ENCODE measurements at regions not wholly inside any gene's neighbourhood (a gene's known extent, or its start where the extent isn't known, plus 50 kb on each side); places are given as distances from the start of the nearest gene placed in this dataset.
"Not testable (repeated sequence)": the region's sequence is repeated elsewhere in the genome, so short reads cannot be mapped to it uniquely, and the experiment has no call there.

- H3K4me1 ChIP-seq (replicated peaks; ENCODE audit: insufficient read depth), result no peaks in the 10 kb centered on the region
- no peaks in the 10 kb centered on the region for H3F3A ChIP-seq (ENCODE audit: insufficient read depth, low read depth)
- intact Hi-C loops (cut with micrococcal nuclease; ENCODE audit: unreplicated experiment), result no loop called here
- H3K27me3 ChIP-seq (ENCODE audit: insufficient read depth, low read depth), result no peaks in the 10 kb centered on the region
- H3K36me3 ChIP-seq (ENCODE audit: low read depth), result no peaks in the 10 kb centered on the region
- H3K4me3 ChIP-seq, result no peak overlapping the region
- no peaks in the 10 kb centered on the region for H4K20me1 ChIP-seq (ENCODE audit: insufficient read depth)
- no peaks in the 10 kb centered on the region for H3K9me2 ChIP-seq (ENCODE audit: insufficient read depth)
- H3K9me3 ChIP-seq (ENCODE audit: insufficient read depth, low read depth), result no peaks in the 10 kb centered on the region
- H3K27ac ChIP-seq, result no peak overlapping the region
- no TSS peak for BruUV-seq (replicated peaks)
- CTCF ChIA-PET, result no interaction called here
- TF ChIP-seq CTCF (conservative IDR thresholded peaks at IDR 0.05), result no peak
- TF ChIP-seq EZH2 (IDR thresholded peaks at IDR 0.05; ENCODE audit: low read depth), result no peak
- DNase-seq, result no peak
- H3K79me2 ChIP-seq (ENCODE audit: low read depth), result no peaks in the 10 kb centered on the region
- POLR2A ChIA-PET (ENCODE audit: unreplicated experiment), result no interaction called here
- no peak overlapping the region for H3K4me2 ChIP-seq
- no peak overlapping the region for H2AFZ ChIP-seq
Measured at GRCh38 chr1:66462313-66462712, 71.6 kb upstream of the SGIP1 start.

DNA sequence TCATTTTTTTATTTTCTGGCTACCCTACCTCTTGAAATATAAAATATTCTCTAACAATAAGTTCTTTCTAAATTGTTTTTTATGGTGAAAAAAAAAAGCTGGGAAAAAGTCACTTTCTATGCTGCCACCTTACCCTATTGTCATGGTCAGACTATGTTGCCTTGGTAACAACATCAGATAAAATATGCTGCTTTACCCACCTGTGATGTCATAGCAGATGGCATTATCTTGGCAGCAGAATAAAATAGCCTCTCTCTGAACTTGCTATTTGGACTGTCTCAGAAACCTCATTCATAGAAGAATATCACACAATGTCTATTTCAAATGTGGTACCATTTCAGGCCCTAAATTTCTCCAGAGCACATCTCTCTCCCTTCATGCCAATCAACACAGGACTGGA lies 69.6 kb upstream of the SGIP1 start:
- no peak for DNase-seq
- Histone ChIP-seq H3K9me2 (ENCODE audit: insufficient read depth) (no peaks in the 10 kb centered on the region), H3K9me3 (ENCODE audit: insufficient read depth, low read depth) (no peaks in the 10 kb centered on the region), H3K79me2 (ENCODE audit: low read depth) (no peaks in the 10 kb centered on the region), H3K4me1 (replicated peaks; ENCODE audit: insufficient read depth) (no peaks in the 10 kb centered on the region), H3K27ac (no peak overlapping the region), H4K20me1 (ENCODE audit: insufficient read depth) (no peaks in the 10 kb centered on the region), H3K4me2 (no peak overlapping the region), H3K36me3 (ENCODE audit: low read depth) (no peaks in the 10 kb centered on the region), H3K27me3 (ENCODE audit: insufficient read depth, low read depth) (no peaks in the 10 kb centered on the region), H3K4me3 (no peak overlapping the region), H3F3A (ENCODE audit: insufficient read depth, low read depth) (no peaks in the 10 kb centered on the region), H2AFZ (no peak overlapping the region)
- ChIA-PET POLR2A (ENCODE audit: unreplicated experiment) (no interaction called here), CTCF (no interaction called here)
- TF ChIP-seq EZH2 (IDR thresholded peaks at IDR 0.05; ENCODE audit: low read depth) (no peak), CTCF (conservative IDR thresholded peaks at IDR 0.05) (no peak)
- intact Hi-C loops (cut with micrococcal nuclease; ENCODE audit: unreplicated experiment), result no loop called here
- no TSS peak for BruUV-seq (replicated peaks)

DNA sequence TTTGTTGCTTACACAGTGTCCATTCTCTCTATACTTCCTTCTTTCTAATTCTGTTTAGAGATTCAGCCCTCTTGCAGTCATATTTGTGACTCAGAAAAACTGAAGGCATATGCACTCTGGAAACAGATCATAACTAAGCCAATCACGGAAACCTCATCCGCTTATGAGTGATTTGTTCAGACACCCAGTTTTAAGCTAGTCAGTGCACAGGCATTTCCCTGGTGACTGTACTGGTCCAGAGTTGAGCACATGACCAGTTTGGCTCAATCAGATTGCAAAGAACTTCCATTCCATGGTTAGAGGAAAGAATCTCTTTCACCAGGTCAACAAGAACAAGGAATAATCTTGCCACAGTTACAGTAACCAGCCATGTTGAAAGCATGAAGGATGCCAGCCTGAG lies 69.2 kb upstream of the SGIP1 start:
- no peak for DNase-seq
- TF ChIP-seq EZH2 (IDR thresholded peaks at IDR 0.05; ENCODE audit: low read depth) (no peak), CTCF (conservative IDR thresholded peaks at IDR 0.05) (no peak)
- Histone ChIP-seq H3K27me3 (ENCODE audit: insufficient read depth, low read depth) (no peaks in the 10 kb centered on the region), H2AFZ (no peak overlapping the region), H3F3A (ENCODE audit: insufficient read depth, low read depth) (no peaks in the 10 kb centered on the region), H4K20me1 (ENCODE audit: insufficient read depth) (no peaks in the 10 kb centered on the region), H3K9me3 (ENCODE audit: insufficient read depth, low read depth) (no peaks in the 10 kb centered on the region), H3K36me3 (ENCODE audit: low read depth) (no peaks in the 10 kb centered on the region), H3K4me3 (no peak overlapping the region), H3K27ac (no peak overlapping the region), H3K79me2 (ENCODE audit: low read depth) (no peaks in the 10 kb centered on the region), H3K9me2 (ENCODE audit: insufficient read depth) (no peaks in the 10 kb centered on the region), H3K4me1 (replicated peaks; ENCODE audit: insufficient read depth) (no peaks in the 10 kb centered on the region), H3K4me2 (no peak overlapping the region)
- CTCF ChIA-PET, result no interaction called here
- BruUV-seq (replicated peaks), result no TSS peak
- intact Hi-C loops (cut with micrococcal nuclease; ENCODE audit: unreplicated experiment), result no loop called here
- POLR2A ChIA-PET (ENCODE audit: unreplicated experiment), result no interaction called here

DNA sequence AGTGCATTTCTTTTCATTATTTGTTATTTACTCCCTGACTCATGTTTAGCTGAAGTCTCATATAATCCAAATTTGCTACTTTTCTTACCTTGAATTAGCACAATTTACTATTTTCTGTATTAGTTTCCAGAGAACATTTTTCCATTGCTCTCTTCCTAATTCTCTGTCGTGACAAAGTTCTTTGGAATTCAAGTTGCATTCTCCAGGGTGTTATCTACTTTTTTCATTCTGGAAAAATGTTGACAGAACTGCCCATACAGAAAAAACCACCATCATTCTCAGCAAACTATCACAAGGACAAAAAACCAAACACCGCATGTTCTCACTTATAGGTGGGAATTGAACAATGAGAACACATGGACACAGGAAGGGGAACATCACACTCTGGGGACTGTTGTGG lies 67.3 kb upstream of the SGIP1 start:
- H3K4me1 ChIP-seq (replicated peaks; ENCODE audit: insufficient read depth); DNase-seq; POLR2A ChIA-PET (ENCODE audit: unreplicated experiment); H3K79me2 ChIP-seq (ENCODE audit: low read depth); H3K36me3 ChIP-seq (ENCODE audit: low read depth); BruUV-seq (replicated peaks); H3K27me3 ChIP-seq (ENCODE audit: insufficient read depth, low read depth); H3K9me2 ChIP-seq (ENCODE audit: insufficient read depth); H3F3A ChIP-seq (ENCODE audit: insufficient read depth, low read depth); H3K4me3 ChIP-seq; H2AFZ ChIP-seq; intact Hi-C loops (cut with micrococcal nuclease; ENCODE audit: unreplicated experiment); H3K9me3 ChIP-seq (ENCODE audit: insufficient read depth, low read depth); H3K27ac ChIP-seq; H3K4me2 ChIP-seq; H4K20me1 ChIP-seq (ENCODE audit: insufficient read depth); CTCF ChIA-PET: not testable (repeated sequence)

All from PC-9 (cell line).